ENCODE measurements at regions not wholly inside any gene's neighbourhood (a gene's known extent, or its start where the extent isn't known, plus 50 kb on each side); places are given as distances from the start of the nearest gene placed in this dataset.
"Not testable (repeated sequence)": the region's sequence is repeated elsewhere in the genome, so short reads cannot be mapped to it uniquely, and the experiment has no call there.

GRCh38 chrX:122221810-122222209 is 962.3 kb upstream of the GRIA3 start:
- TF ChIP-seq NR2C2 (IDR thresholded peaks at IDR 0.05; ENCODE audit: borderline replicate concordance, control insufficient read depth, insufficient read length, low read depth); CTCF (IDR thresholded peaks at IDR 0.05 in 2 of 3, conservative IDR thresholded peaks at IDR 0.05 in 1 of 3; ENCODE audit: control insufficient read depth in 2 of 3, extremely low read depth in 1 of 3, insufficient read depth in 1 of 3, low read depth in 3 of 3, low read length in 3 of 3); JUNB (IDR thresholded peaks at IDR 0.05); MYC (IDR thresholded peaks at IDR 0.05; ENCODE audit: insufficient read depth, insufficient read length, insufficient replicate concordance, low read length, severe bottlenecking); KAT2A (conservative IDR thresholded peaks at IDR 0.05; ENCODE audit: control insufficient read depth, low read depth, low read length): not testable (repeated sequence)

All from GM12878 (cell line).